GM20000 (cell line): ENCODE measurements at regions not wholly inside any gene's neighbourhood (a gene's known extent, or its start where the extent isn't known, plus 50 kb on each side); places are given as distances from the start of the nearest gene placed in this dataset.

Source experiments
- DNase-seq: peaks from one replicate; pipeline ENCODE4 v3.0.0; 2012; ENCODE audit warnings: low spot score
- TF ChIP-seq, protein P1 (sequence below): IDR thresholded peaks from 2 replicates; pipeline ENCODE4 v1.5.1; 2012; ENCODE audit warnings: mild to moderate bottlenecking, control low read depth; ENCODE audit errors: extremely low read depth, missing control alignments

- TF ChIP-seq, protein P1, sequence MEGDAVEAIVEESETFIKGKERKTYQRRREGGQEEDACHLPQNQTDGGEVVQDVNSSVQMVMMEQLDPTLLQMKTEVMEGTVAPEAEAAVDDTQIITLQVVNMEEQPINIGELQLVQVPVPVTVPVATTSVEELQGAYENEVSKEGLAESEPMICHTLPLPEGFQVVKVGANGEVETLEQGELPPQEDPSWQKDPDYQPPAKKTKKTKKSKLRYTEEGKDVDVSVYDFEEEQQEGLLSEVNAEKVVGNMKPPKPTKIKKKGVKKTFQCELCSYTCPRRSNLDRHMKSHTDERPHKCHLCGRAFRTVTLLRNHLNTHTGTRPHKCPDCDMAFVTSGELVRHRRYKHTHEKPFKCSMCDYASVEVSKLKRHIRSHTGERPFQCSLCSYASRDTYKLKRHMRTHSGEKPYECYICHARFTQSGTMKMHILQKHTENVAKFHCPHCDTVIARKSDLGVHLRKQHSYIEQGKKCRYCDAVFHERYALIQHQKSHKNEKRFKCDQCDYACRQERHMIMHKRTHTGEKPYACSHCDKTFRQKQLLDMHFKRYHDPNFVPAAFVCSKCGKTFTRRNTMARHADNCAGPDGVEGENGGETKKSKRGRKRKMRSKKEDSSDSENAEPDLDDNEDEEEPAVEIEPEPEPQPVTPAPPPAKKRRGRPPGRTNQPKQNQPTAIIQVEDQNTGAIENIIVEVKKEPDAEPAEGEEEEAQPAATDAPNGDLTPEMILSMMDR: no peak
- no peak for DNase-seq
Measured at GRCh38 chr2:129761569-129762021, 217.9 kb upstream of the RAB6C start.

DNA sequence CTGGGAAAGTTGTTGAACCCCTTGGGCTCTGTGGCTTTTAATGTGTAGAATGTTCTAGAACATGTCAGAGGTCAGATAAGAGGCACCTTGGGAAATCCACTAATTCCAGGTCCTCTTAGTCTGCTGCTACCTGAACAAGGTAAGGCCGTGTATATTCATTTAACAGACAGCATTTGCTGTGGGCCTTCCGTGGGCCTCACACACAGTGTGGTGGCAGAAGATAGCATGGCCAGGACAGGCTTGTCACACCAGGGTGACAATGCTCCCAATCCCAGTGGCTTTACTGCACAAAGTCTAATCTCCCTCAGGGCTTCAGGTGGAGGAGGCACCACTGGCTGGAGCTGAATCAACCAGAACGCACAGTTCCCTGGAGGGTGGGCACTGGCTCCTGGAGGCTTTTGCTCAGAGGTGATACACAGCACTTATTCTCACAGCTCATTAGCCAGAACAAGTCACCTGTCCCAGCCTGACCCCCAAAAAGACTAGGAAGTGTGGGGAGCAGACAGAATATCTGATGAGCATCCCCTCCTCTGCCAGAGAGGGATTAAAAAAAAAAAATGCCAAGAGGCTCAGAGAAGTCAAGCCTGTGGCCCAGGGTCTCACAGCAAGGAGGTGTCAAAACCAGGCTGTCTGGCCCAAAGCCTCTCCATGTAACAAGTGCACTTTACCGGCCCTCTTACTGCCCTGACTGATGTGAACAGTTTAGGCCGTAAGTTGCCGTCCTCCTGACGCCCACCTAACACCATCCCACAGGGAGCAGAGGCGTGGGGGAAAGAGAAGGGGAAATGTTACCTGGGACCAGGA is 216.9 kb upstream of the RAB6C start:
- TF ChIP-seq, protein P1: no peak
- DNase-seq: no peak

- DNase-seq: no peak
- TF ChIP-seq, protein P1: no peak
Measured at GRCh38 chr2:129763190-129763846, 216.1 kb upstream of the RAB6C start.

DNA sequence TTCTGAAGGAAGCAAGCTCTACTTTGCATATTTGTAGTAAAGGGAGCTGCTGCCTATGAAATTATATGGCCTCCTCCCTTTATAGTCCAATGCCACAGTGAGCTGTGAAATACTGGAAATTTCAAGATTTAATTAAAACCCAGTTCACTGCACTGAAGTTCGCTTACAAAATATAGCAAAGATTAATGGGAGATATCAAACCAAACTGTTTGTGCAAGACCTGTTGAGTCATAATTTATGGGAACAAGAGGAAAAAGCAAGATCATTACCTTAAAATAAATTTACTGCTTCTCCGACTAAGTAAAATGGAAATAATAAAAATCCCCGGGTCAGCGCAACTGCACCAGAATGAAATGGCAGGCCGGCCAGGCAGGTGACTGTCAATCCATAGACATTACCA is 215.5 kb upstream of the RAB6C start:
- TF ChIP-seq, protein P1: no peak
- DNase-seq: no peak

DNA sequence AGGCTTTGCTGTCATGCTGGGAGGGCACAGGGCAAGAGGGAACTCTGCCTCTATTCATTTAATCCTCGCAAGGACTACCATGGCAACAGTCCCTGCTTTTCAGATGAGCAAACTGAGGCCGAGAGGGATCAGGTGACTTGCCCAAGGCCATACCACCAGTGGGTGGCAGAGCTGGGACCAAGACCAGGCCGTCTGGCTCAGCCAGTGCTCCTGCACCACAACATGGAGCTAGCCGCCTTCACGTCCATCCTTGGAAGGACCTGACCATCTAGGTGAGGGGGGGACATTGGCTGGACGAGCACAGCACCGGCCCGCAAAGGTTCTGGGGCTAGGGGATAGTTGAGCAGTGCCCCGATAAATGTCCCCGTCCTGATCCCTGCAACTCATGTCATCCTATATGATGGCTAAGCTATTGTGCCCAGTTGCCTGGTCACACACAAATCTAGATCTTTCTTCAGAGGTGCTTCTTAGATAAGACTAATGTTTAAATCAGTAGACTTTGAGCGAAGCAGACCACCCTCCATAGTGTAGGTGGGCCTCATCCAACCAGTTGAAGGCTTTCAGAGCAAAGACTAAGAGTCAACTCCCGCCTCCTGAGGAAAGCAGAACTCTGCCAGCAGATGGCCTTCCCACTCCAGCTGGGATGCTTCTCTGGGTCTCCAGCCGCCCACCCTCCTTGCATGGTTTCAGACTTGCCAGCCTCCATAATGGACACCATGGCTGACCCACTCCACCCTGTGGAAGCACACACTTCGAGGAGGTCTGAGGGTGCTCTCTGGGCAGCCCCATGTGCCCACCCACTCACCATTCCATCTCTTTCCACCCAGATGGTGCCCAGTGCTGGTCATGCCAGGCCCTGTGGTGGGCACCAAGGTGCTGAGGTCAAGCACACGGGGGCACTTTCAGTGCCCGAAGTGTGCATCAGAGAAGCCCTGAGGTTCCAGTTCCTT is 214.8 kb upstream of the RAB6C start:
- no peak for DNase-seq
- TF ChIP-seq, protein P1: no peak

DNA sequence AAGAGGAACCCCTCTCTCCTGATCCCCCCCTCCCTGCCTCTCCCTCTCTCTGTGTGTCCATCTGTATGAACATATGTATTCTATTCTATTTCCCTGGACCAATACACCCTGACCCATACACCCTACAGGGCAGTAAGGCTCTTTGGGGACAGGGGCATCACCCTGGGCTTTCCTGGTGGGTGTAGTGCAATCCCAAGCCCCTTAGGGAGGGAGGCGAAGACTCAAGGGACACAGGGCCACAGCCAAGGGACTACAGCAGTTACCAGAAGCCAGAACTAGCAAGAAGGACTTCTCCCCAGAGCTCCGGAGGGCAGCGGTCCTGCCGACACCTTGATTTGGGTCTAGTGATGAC is 214.2 kb upstream of the RAB6C start:
- no peak for DNase-seq
- TF ChIP-seq, protein P1: no peak
